Superior temporal gyrus (tissue), 1 donor: ENCODE measurements at regions not wholly inside any gene's neighbourhood (a gene's known extent, or its start where the extent isn't known, plus 50 kb on each side); places are given as distances from the start of the nearest gene placed in this dataset.

Source experiments
- DNase-seq: peaks from one replicate; pipeline ENCODE4 v3.0.0-alpha.2; 2016; ENCODE audit errors: extremely low spot score

- no peak for DNase-seq
Measured at GRCh38 chr4:189265515-189265914, 675.2 kb upstream of the FRG1 start.

GRCh38 chr4:189267312-189267965 is 673.2 kb upstream of the FRG1 start:
- no peak for DNase-seq

DNA sequence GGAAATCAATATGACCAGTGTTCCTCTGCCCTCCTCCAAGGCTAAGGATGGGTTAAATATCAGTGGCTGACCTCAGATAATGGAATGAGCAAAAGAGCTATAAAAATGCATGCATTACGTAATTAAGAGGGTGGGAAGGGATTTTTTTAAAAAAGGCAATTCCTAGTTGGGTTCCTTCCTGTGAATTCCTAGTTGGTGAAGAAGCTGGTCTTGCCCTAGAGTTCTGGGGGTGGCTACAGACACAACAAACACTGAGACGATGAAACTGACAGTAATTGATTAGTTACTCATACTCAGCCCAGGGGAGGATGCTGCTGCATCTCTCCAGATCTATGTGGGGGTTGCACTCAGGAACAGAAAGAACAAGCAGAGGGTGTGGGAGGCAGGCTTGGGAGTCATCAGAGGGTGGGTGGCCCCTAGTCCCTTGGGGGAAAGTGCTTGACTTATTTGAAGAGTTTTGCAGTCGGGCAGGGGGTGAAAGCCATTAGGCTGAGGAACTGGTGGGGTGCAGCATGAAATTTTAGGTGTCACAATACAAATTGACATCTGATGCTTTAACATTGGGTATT is 662.0 kb upstream of the FRG1 start:
- DNase-seq: no peak

DNA sequence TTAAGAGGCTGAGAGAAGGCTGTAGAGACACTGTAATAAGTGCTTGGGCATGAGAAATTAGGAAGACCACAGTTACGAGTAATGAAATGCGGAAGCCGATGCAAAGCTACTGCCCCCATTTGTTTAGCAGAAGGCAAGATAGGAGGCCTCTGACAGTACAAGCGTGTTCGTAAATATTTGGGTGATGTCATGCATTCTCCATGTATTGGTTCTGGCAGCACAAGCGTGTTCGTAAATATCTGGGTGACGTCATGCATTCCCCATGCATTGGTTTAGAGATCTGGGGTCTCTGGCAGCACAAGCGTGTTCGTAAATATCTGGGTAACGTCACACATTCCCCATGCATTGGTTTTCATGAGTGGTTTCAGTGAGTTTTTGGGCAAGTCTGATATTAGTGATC is 661.5 kb upstream of the FRG1 start:
- no peak for DNase-seq

- DNase-seq: no peak
Measured at GRCh38 chr4:189285377-189285776, 655.3 kb upstream of the FRG1 start.

- no peak for DNase-seq
Measured at GRCh38 chr4:189291939-189292338, 648.7 kb upstream of the FRG1 start.

DNA sequence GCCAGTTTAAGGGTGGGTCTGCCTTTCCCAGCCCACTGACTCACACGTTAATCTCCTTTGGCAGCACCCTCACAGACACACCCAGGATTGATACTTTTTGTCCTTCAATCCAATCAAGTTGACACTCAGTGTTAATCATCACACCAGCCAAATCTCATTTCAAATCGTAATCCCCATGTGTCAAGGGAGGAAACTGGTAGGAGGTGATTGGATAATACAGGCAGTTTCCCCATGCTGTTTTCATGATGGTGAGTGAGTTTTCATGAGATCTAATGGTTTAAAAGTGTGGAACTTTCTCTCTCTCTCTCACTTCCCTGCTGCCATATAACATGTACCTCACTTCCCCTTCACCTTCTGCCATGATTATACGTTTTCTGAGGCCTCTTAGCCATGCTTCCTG is 647.2 kb upstream of the FRG1 start:
- DNase-seq: no peak

DNA sequence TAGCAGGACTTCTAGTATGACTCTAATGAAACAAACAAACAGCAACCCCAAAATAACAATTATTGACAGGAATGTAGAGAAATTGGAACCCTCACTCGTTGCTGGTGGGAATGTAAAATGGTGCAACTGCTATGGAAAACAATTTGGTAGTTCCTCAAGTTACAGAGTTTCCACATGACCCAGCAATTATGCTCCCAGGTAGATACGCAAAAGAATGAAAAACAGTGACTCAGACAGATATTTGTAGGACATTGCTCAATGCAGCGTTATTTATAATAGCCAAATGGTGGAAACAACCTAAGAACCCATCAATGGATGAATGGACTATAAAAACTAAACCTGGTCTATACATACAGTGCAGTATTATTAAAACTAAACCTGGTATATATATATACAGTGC is 646.1 kb upstream of the FRG1 start:
- DNase-seq: no peak

DNA sequence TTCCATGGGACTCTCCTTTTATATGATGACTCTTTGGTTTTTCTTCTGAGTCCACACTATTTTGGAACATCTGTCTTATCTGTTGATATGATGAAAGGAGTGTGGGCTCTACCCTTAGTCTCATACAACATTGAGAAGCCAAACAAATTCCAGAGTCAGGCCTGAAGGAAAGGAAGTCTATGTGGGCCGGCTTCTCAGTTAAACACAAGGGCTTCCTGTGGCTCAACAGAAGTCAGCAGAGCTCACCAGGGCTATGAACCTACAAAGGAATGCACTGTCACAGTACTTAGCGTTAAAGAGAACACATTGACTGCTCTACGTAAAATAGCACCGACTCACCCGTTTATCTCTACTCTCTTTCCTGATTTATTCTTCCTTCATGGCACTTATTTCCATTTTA is 641.0 kb upstream of the FRG1 start:
- DNase-seq: no peak

DNA sequence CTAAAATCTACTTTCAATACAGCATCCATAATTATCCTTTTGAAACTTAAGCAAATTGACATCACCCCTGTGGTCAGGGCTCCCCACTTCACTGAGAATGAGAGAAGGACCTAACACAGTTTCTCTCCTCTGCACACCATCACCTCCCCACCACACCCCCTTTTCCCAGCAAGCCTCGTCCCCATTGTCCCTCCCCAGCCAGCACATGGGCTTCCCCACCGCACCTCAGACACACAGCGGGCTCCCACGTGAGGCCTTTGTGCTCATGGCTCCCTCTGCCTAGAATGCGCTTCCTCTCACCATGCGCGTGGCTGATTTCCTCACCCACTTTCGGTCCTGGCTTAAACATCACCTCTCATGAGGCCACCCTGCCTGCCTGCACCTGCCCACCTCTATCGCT is 639.0 kb upstream of the FRG1 start:
- no peak for DNase-seq

DNA sequence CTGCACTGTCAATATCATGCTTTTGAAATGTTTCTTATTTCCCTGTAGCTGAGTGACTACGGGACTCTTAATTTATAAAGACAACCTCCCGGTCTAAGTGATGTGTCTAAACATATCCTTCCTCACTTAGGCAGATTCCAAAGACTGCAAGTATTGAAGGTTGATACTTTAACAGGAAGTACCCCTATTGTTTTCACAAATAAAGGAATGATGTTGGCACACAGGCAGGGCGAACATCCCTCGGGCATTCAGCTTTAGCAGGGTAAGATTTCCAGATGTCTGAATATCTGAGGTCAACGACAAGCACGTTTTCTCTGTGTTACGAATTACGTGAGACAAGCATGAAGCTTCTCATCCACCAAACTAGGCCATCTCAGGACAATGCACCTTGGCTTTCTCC is 638.0 kb upstream of the FRG1 start:
- DNase-seq: no peak

DNA sequence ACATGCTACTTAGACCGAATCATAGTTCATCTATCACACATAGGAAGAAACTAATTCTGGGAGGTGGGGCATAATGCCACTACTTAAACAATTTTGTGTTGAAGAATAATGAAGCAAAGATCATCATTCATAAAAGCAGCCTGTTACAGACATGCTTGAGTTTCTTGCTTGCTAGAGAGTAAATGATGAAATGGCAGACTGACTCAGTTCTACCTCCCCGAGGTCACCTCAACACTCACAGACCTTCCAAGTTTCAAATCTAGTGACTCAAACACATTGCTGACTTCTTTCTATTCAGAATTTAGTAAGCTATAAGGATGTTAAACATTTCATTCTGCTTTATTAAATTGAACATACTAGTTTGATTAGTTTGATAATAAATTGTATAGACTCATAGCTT is 636.5 kb upstream of the FRG1 start:
- DNase-seq: no peak

DNA sequence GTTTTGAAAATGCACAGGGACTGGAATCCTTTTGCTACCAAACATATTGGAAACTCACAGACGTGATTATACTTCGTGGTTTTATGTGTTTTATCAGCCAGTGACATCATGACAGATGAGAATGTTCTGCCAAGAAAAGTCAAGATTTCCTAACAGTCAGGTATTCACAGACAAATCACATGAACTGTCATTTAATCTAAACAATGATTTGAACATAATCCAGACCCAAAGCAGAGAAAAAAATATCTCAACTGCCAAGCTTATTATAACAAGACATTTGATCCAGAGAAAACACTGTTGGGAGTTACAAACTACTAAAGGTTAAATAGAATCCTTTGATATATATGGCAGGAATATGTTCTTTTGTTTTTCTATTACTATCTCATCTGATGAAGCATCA is 635.9 kb upstream of the FRG1 start:
- DNase-seq: no peak

GRCh38 chr4:189305500-189305899 is 635.2 kb upstream of the FRG1 start:
- no peak for DNase-seq

- DNase-seq: no peak
Measured at GRCh38 chr4:189311251-189311650, 629.4 kb upstream of the FRG1 start.

DNA sequence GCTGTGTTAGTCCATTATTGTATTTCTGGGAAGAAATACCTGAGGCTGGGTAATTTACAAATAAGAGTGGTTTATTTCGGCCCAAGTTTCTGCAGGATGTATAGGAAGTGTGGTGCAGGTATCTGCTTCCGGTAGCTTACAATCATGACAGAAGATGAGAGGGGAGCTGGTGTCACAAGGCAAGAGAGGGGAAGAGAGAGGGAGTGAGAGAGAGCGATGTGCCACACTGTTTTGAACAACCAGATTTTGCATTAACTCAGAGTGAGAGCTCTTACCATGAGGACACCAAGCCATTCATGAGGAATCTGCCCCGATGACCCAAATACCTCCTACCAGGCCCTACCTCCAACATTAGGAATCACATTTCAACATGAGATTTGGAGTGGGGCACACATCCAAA is 627.6 kb upstream of the FRG1 start:
- DNase-seq: no peak

DNA sequence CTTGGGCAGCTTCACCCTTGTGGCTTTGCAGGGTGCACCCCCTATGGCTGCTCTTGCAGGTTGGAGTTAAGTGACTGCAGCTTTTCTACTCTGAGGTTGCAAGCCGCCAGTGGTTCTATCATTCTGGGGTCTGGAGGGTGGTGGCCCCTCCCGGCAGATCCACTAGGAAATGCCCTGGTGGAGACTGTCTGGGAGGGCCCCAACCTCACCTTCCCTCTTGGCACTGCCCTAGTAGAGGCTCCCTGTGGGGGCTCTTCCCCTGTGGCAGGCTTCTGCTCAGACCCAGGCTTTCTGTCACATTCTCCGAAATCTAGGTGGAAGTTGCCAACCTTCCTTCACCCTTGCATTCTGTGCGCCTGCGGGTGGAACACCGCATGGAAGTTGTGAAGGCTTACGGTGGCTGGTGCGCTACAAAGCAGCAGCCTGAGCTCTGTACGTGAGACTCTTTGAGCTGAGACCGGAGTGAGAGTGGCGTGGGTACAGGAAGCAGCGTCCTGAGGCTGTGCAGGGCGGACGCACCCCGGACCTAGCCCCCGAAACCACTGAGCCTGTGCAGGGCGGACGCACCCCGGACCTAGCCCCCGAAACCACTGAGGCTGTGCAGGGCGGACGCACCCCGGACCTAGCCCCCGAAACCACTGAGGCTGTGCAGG is 626.7 kb upstream of the FRG1 start:
- no peak for DNase-seq

DNA sequence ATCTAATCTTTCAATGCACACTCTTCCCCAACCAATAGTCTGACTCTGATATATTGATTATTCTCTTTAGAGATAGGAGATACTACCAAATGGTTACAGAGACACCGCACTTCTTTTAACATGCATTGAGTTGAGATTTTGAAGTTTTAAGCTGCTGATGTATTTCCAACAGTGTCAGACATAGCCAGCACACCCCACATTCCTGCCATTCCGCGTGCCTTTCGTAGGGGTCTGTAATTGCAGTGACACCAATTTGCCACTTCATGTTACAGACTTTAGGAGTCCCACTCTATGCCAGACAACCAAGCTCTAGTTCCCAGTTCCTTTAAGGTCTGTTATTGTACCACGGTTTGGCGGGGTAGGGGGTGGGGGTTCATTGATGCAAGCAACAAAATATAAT is 618.2 kb upstream of the FRG1 start:
- DNase-seq: no peak

DNA sequence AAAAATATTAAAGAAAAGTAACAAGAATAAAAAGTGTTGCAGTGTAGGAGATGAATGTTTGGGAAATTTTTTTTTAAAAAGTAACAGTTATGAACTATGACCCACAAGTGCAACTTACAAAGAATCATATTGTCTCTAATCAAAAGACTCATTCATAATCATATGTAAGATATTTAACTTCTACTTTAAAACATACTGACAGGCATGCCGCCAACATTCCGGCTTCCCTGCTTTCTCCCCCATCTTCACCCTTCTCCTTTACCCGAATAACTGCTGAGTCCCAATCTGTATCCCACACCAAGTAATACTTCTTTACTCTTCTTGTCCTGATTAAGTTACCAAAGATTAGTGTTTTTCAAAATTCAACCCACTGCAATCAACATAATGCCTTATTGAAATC is 598.8 kb upstream of the FRG1 start:
- no peak for DNase-seq

DNA sequence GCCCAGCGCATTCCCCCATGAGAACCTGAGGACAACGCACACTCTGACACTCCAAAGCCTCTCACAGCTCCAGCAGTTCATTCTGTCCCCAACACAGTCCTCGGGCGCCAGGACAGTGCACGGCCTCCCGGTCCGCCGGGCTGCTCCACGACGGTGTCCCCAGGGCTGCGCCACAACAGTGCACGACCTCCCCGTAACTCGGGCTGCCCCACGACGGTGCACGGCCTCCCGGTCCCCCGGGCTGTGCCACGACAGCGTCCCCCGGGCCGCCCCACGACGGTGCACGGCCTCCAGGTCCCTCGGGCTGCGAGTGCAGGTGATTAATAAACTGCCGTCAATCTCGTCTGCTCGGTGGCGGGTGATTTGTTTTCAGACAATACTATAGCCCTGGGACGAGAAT is 585.1 kb upstream of the FRG1 start:
- no peak for DNase-seq

DNA sequence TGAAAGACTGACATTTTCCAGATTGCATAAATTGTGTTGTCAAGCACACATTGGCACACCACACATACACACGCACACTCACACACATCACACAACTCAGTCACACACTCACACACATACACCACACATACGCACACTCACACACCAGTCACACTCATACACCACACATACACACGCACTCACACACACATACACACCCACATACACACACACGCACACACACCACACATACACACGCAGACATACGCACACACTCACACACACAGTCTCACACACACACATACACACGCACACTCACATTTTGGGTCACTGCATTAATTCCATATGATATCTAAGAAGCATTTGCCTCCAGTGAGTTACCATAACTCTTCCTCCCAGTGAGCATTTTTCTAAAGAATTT is 578.3 kb upstream of the FRG1 start:
- DNase-seq: no peak

DNA sequence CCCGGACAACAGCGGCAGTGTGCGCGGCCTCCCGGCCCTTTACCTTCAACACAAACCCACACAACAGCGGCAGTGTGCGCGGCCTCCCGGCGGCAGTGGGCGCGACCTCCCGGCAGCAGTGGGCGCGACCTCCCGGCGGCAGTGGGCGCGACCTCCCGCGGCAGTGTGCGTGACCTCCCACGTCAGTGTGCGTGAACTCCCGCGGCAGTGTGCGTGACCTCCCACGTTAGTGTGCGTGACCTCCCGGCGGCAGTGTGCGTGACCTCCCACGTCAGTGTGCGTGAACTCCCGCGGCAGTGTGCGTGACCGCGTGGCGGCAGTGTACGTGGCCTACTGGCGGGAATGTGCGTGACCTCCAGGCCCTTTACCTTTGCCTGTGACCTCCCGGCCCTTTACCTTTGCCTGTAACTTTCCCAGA is 576.6 kb upstream of the FRG1 start:
- no peak for DNase-seq

- no peak for DNase-seq
Measured at GRCh38 chr4:189365451-189365850, 575.2 kb upstream of the FRG1 start.

DNA sequence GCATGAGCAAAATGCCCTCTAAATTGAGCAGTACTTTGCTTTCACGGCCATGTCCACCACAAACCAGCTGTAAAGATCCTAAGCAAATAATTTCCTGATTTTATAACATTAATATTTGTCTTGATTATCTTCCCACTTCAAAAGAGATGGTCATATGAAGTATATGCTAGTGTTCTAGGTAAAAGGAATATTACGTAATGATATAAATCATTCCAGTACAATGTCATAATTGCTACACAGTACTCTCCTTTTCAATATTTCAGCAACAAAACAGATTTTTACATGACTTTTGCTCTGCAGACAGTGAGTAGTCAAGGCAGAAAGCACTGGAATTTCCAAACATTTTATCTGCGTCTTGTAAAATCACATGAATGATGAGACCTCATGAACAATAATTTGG is 572.8 kb upstream of the FRG1 start:
- no peak for DNase-seq
